ENCODE measurements at regions not wholly inside any gene's neighbourhood (a gene's known extent, or its start where the extent isn't known, plus 50 kb on each side); places are given as distances from the start of the nearest gene placed in this dataset.
A peak's percentile ranks its signal among the peaks of the same experiment; 100 is the strongest.

DNA sequence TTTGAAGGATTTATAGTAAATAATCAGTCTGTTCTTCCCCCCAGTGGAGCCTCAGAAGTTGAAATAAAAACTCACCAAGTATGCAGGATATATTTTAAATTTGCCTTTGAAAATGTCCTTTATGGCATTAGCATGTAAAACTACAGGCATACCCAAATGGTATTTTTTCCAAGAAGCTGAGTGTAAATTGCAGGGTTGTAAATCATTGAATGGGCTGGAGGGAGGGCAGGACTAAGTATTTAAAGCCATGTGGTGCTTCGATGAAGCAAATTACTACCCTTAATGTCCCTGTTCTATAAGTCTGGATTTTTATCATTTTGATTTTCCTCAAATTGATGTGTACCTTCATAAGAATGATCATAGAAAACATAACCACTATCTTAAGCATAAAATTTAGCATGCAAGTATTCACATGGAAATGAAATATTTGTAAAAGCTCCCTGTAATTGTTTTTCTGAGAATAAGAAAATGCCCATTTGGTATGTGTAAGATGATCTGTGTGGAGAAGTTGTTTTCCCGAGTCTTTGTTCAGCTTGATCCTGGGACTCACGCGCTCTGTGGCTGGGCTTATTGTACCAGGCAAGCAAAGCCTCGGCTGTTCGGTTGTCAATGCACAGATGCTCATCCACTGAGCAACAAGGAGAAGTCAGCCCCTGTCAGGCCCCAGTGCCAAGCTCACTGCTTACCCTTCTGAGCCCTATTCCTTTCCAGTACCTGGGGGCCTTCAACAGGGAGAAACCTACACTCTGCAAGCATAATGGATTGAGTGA, 66.7 kb downstream of the CD164 start:
- DNase-seq (ENCODE audit: low spot score): no peak

DNA sequence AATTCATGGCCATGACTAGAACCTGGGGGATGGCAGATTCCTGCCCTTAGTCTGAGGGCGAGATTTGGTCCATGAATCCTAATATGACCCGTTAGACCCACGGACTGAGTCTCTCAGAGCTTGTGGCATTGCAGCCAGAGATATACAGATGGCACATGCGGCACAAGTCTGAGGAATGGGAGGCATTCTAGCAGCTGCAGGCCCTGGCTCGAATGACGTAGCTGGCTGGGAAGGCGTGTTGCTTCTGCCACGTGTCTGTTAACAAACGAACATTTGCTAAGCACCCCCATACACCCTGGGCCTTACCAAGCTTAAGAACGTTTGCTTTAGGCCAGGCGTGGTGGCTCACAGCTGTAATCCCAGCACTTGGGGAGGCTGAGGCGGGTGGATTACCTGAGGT, 68.0 kb downstream of the CD164 start:
- no peak for DNase-seq (ENCODE audit: low spot score)

DNA sequence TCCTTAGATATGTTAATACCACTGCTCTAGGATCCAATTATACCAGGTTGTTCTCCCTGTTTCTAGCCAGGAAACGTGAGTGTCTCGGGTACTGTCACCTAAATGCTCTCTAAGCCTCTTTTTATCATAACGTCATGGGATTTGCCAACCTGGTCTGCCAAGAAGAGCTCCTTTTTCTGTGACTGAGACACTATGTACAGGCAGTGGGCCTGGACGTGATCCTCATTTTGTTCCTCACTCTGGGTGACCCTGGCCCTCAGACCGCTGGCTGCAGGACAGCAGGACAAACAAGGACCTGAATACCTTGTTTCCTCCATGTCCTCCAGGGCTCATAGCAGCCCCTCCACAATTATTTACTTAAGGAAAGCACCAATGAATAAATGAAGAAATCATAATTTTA, 69.1 kb downstream of the CD164 start:
- no peak for DNase-seq (ENCODE audit: low spot score)

DNA sequence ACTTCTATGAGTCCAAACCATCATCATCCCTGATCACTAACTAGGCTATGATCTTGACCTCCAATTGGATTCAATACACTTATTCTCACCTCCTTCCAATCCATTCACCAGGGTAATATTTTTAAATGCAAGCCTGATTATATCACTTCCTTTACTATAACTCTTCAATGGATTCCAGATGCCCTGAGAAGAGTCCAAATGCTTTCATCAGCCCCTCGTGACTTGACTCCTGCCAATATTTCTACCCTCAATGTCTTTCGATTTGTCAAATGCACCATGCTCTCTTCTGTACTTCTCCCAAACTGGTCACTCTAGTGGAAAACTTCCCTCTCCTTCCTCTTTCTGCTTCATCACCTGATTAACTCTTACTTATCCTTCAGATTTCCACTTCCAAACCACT, 70.8 kb downstream of the CD164 start:
- no peak for DNase-seq (ENCODE audit: low spot score)

DNA sequence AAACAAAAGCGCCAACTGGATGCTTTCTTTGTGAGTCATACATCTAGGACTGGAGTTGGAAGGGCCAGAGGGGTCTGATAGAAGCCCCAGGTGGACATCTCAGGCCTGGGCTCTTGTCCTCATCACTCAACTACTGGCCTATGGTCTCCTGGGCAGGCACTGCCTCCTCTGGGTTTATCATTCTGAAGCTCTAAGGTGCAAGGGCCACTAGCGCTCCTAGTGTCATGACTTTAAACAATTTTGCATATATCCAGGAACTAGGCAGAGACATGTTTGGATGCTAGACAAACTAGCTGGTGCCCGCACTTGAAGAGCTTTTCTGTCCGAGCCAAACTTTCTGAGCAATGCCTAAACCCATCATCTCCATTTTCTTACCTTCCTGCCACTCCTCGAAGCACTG, 72.3 kb downstream of the CD164 start:
- no peak for DNase-seq (ENCODE audit: low spot score)

DNA sequence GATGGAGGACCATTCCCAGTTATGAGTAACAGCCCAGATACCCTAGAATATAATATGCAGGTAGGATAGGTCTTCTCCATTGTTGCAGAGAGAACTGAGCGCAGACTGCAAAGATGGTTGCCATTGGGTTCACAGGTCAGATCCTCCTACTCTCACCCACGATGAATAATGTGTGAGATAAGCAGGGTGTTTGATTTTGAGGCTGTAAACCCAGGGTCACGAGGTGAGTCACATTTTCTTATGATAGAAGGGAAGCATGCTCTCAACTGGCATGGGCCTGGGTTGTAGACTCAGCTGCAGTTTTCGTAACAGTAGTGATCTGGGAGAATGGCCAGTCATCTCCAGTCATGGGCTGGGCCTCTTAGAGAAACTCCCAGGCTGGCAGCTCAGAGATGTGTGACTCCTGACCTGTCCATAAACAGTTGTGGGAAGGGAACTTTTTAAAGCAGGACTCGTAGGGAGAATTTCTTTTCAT, 74.2 kb downstream of the CD164 start:
- peak; percentile 84 for DNase-seq (ENCODE audit: low spot score)

DNA sequence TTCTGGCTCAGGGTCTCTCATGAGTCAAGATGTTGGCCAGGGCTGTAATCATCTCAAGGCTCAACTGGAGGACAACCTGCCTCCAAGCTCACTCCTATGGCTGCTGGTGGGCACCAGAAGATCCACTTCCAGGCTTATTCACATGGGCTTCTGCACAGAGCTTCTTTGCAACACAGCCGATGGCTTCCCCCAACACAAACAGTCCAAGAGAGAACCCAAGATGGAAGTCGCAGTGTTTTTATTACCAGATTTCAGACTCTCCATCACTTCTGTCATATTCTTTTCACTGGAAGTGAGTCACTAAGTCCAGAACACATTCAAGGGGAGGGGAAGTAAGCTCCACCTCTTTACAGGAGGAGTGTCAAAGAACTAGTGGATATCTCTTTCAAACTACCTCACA, 75.5 kb downstream of the CD164 start:
- DNase-seq (ENCODE audit: low spot score): peak; percentile 5

DNA sequence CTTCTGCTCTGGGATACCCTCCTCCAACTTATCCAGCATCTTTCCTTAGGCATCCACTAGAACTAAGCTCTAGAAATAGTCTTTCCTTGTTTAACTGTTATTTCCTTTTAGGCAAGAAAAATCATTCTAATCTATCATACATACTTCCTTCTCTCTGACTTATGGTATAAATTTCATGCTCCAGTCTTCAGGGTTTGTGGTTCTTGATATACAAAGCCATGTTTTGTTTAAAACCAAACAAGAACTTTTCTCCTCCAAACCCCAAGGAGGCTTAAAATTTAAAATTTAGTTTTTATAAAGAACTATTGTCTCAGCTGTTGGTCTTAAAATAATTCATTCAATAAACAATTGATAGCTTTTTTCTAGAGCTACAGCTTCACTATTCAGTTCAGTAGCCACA, 77.2 kb downstream of the CD164 start:
- DNase-seq (ENCODE audit: low spot score): no peak

DNA sequence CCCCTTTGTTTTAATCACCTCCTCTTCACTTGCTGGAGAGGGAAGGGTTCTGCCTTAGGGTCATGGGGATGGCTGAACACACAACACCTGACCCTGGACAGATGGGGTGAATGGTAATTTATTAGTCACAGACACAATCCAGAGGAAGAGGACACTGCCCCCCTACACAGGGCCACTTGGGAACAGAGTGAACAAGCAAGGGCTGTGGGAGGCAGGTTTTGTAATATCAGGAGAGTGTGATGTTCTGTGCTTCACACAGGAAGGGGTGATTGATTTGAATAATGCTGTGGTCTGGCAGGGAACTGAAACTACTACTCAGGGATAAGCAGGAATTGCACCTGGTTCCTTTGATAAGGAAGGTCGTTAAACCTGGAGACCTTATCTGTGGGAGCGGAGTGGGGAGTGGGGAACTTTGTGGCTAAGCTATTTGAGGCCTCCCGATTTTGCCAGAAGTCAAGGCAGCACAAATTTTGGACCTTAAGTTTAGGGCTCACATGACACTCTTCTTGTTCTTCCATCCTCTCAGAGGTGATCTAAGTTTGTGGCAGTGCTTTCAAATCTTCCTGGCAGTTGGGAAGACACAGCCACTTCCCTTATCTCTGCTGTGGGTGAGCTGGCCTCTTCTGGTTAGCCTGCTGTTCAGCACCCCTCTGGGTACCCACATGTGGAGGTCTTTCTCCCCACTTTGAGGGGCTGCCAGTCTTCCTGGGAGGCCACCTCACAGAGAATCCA, 77.8 kb downstream of the CD164 start:
- no peak for DNase-seq (ENCODE audit: low spot score)

DNA sequence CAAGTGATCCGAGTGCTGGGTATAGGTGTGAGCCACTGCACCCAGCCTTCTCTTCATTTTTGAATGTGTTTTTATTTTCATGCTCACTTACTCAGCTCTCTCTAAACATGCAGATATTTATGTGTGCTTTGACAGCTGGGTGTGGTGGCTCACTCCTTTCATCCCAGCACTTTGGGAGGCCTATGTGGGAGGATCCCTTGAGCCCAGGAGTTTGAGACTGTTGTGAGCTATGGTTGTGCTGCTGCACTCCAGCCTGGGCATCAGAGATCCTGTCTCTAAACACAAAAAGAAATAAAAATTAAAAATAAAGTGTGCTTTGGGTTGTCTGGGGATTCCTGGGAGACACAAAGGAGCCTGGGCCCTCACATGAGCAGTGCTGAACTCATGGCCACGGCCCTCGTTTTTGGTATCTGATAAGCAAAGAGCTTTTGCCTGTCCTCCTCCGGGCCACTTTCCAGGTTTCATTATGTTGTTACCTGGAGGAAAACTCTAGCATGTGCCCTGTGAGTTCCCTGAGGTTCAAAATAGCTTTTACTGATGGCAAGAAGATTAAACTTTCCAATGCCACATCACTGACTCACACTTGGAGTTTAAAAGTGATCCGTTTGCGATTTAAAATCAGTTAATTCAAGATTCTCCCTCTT, 78.5 kb downstream of the CD164 start:
- DNase-seq (ENCODE audit: low spot score): no peak

DNA sequence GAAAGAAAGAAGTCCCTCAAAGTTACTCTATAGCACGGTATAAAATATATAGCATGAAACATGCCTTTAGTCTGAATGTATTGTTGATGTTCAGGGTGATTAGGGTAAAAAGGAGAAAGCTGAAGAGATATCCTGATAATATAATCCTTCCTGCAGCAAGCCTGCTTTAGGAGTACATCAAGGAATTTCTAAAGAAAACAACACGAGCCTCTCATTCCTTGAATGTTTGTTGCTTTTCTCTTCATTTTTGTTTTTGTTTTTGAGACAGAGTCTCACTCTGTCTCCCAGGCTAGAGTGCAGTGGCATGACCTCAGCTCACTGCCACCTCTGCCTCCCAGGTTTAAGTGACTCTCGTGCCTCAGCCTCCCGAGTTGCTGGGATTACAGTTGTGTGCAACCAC, 79.1 kb downstream of the CD164 start:
- DNase-seq (ENCODE audit: low spot score): no peak

DNA sequence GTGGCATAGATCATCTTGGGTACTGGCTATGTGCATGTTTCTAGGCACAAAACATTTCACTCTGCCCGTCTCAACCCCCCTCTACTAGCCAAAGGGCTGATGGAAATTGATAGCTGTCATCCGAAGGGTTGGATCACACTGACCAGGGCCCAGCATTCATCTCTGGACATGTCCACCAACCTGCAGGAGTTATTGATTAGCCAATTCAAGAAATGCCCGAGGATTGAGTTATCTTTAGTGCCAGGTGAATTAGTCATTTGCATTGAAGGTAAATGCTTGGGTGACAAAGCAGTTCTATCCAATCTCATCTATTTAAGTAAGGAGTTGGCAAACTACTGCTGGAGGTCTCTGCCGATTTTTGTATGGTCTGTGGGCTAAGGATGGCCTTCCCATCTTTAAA, 80.1 kb downstream of the CD164 start:
- DNase-seq (ENCODE audit: low spot score): no peak

DNA sequence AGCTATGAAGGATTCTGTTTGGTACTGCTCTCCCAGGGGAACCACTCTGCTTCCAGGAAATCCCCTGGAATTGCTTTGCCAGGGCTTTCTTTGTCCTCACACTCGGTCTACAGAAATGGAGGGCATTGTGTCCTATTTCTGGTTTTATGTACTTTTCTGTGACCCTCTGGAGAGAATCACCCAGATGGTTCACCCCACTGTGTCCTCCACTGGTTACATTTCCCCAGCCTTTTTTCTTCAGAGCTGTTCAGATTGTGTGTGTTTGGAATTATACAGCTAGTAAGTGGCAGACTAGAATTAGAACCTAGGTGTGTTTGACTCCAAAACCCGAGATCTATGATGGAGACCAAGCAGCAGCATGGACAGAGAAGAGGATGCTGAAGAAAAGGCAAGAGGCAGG, 80.8 kb downstream of the CD164 start:
- DNase-seq (ENCODE audit: low spot score): no peak

DNA sequence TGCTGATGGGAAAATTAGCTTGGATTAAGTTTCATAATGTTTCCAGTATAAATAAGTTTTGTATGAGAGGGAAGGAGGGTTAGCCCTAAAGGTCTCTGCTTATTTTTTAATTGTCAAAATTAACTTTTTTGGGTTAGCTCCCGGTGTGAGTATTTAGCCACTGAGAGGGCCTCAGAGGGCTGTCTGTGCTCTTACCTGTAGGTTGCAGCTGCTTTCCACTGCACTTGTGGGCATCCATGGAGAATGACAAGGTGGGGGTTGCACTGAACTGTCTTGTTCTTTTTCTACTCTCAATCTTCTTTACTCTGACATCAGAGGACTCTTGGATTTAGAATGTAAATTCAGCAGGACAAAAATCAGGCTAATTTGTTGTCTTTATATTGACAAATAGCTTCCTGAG, 81.4 kb downstream of the CD164 start:
- no peak for DNase-seq (ENCODE audit: low spot score)

DNA sequence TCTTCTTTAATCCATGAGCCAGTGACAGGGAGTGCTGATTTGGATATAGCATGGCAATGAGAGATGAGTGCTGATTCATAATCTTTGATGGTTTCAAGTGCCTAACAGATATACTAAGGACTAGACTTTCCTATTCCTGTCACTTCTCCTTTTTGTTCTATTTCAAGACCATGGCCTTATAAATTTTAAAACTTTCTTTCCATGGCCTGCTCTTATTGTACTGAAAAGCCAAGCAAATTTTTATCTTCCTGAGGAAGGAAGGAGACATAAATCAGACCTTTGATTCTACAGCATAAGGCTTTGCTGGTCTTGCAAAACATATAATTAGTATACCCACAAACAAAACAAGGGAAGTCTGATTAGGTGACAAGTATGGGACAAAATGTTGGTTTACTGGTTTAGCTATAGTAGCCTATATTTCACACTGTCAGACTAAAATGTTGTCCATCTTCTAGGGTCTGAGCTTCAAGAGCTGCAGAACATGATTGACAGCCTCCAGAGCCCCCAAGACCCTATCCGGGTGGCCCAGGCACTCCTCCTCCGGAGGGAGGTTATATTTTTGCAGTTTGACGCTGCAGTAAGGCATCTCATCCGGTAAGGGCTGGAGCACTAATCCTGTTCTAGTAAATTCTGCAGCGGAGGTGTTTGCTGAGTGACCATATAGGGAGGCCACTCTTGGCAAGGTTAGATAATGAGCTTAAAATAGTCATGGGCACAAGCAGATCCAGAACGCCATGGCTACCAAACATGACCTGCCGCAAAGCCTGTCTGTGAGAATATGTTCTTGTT, 82.3 kb downstream of the CD164 start:
- DNase-seq (ENCODE audit: low spot score): no peak

DNA sequence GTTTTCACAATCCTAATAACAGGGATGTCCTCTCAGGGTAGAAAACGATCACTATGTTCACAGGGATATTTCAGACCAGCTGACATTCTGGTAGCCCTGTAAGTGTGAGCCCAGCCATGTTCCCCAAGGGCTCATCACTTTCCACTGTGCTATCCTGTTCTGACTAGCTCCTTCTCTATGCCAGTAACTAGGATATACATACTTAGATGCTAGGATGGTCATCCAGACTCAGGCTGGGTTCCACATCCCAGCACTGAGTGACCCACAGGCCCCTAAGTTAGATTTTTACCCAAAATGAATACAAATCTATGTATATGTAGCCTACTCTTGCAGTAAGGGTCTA, 83.0 kb downstream of the CD164 start:
- DNase-seq (ENCODE audit: low spot score): no peak

DNA sequence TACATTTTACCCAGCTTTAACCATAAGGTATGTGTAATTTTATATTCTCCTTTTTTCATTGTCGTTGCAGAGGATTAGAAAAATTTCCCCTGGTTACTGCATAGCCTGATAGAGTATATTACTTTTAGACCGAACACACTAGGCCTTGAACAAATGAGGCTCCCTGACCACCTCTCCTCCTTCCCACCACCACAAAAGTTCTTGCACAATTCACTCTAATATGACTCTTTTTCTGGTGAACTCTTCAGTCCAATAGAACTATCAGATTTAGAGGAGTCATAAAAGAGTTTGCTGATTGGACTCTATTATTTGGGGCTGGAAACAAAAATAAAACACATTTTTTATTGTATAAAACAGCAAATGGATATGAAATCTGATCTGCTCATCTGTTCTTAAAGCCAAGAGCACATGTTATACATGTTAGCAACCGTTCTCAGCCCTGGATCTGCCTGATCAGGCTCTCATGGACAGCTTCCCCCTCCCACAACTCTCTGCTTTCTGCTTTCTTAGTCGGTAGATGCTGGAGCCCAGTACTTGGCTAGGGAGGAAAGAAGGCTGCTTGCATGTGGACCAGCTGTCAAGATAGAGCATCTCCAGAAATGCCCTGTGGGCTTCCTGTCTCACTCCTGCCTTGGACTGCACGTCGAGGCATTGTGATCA, 83.5 kb downstream of the CD164 start:
- DNase-seq (ENCODE audit: low spot score): no peak

DNA sequence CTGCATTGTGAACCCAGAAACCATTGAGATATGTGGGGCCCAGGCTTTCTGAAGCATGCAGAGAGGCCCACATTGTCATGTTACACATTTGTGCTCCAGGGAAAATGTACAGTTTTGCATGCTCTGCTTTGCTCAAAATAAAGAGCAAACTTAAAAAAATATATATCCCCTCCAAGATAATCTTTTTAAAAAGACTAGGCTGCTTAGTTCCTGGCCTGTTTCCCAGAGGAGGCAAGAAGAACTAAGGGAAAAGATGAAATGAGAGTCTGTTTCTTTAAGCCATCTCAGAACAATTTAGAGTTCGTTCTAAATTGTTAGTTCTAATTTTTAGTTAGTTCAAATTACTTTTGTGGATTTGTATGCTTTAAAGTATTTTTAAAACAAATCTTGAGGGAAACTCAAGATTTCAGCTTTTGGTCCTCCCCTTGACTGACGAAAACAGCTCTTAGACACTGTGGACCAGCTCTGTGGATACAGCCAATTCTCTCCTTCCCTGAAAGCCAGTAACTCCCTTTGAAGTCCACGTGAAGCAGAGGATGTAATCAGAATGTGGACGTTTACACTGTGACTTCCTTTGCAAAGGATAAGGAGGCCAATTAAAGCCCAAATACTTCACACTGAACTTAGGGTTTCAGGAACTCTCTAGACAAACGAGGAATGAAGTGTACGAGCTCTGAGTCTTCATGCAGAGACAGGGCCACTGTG, 84.7 kb downstream of the CD164 start:
- no peak for DNase-seq (ENCODE audit: low spot score)

DNA sequence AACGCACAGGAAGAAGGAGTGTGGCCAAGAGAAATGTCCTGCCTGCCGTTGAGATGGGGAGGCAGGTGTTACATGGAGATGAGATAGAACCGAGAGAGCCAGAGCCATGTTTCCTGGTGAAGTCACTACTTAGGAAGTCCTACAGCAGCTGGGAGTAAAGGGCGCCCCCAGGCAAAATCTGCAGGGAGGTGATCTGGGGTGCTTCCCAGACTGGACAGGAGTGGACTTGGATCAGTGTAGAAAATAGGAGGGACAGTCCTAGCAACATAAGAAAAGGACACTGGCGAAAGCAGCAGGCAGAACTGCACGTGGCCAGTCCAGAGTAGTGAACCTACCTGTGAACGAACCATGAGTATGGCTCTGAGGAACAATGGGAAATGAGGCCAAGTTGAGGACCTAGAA, 85.3 kb downstream of the CD164 start:
- no peak for DNase-seq (ENCODE audit: low spot score)

DNA sequence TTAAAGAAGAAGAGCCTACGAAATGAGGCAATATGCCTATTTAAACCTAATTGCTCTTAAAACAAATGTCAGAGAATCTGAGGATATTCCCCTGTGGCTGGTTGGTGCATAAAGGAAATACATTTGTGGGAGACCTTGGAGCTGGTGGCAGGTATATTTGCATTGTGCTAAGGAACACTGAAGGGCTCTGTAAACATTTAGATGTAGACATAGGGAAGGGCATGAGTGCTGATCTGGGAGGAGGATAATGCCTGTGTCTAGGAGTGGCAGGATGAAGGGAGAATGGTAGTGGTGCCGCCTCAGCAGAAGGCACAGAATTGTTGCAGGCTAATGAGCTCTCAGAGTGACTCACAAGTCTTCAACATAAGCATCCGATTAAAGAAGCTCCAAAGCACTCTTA, 85.8 kb downstream of the CD164 start:
- DNase-seq (ENCODE audit: low spot score): no peak

DNA sequence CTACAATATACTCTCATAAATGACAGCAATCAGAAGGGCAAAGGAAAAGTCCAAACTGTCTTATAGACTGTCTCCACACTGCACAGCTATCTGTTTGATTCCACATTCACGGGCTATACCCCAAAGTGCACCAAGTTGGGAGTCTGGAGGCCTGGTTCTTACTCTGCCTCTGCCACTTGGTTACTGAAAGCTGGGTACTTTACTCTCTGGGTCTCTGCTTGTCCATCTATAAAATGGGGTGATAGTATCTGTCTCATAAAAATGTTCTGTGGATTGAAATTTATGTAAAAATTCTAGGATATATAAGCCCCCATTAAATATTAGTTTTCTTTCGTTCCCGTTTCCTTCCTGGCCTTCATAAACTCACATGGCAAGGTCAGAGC, 86.5 kb downstream of the CD164 start:
- no peak for DNase-seq (ENCODE audit: low spot score)
